Right lobe of liver (tissue), 4 donors: ENCODE measurements at regions not wholly inside any gene's neighbourhood (a gene's known extent, or its start where the extent isn't known, plus 50 kb on each side); places are given as distances from the start of the nearest gene placed in this dataset.

ENCODE experiments used
- POLR2A ChIP-seq: fragments of 450-650 bp; IDR thresholded peaks from one replicate; pipeline ENCODE4 v1.6.1; 2017; ENCODE audit warnings: antibody characterized with exemption, mild to moderate bottlenecking
- TF ChIP-seq, protein P1 (sequence below), 4 donors: fragments of 200-600 bp in 3 of 4; fragments of 450-650 bp in 1 of 4; IDR thresholded peaks; one replicate each; pipeline versions ENCODE4 v1.5.1 to v1.8.0; 2016 to 2022; ENCODE audit warnings: antibody characterized with exemption in 4 of 4, mild to moderate bottlenecking in 2 of 4
- donor health status: DM: no; HTN: no; CAD: no.
- donor health status: DM: no; HTN: no; CAD: no.
- donor health status: DM: no; HTN: yes; CAD: no.

DNA sequence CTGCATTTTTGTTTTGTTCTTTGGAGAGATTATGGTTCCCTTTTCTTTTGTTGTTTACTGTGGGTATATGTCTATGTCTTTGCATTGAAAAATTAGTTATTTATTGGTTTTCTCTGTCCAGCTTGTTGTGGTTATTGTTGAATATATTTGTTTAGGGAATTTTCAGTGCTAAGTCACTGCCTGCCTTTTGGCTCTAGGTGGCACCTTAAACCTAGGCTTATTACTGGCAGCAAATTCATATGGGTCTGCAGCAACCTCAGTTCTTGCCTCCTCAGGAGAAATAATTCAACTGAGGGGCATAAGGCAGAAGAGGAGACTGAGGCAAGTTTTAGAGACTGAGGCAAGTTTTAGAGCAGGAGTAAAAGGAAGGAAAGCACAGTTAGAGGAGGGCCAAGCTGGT is 1157.3 kb upstream of the AGA start:
- TF ChIP-seq POLR2A = no peak
- TF ChIP-seq, protein P1, sequence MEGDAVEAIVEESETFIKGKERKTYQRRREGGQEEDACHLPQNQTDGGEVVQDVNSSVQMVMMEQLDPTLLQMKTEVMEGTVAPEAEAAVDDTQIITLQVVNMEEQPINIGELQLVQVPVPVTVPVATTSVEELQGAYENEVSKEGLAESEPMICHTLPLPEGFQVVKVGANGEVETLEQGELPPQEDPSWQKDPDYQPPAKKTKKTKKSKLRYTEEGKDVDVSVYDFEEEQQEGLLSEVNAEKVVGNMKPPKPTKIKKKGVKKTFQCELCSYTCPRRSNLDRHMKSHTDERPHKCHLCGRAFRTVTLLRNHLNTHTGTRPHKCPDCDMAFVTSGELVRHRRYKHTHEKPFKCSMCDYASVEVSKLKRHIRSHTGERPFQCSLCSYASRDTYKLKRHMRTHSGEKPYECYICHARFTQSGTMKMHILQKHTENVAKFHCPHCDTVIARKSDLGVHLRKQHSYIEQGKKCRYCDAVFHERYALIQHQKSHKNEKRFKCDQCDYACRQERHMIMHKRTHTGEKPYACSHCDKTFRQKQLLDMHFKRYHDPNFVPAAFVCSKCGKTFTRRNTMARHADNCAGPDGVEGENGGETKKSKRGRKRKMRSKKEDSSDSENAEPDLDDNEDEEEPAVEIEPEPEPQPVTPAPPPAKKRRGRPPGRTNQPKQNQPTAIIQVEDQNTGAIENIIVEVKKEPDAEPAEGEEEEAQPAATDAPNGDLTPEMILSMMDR (IDR thresholded peaks at IDR 0.05) = peak in 2 of 4 donors; percentile 8 to 25
